ENCODE measurements at regions not wholly inside any gene's neighbourhood (a gene's known extent, or its start where the extent isn't known, plus 50 kb on each side); places are given as distances from the start of the nearest gene placed in this dataset.

- no peak for TF ChIP-seq CTCF (IDR thresholded peaks at IDR 0.05)
- TF ChIP-seq EZH2 (IDR thresholded peaks at IDR 0.05; ENCODE audit: borderline replicate concordance, insufficient read depth, low read depth, low read length, poor library complexity, severe bottlenecking), result no peak
Observed at GRCh38 chr6:74117113-74117512, 421.1 kb downstream of the CD109 start.
